OCI-LY1 (cell line): ENCODE measurements at regions not wholly inside any gene's neighbourhood (a gene's known extent, or its start where the extent isn't known, plus 50 kb on each side); places are given as distances from the start of the nearest gene placed in this dataset.

Experiments used
- CTCF ChIP-seq: fragments of 200-600 bp; sonication (generic), shearing (Covaris generic); IDR thresholded peaks from 2 replicates; pipeline ENCODE4 v1.5.1; 2017; ENCODE audit warnings: mild to moderate bottlenecking, antibody characterized with exemption, low read length, moderate library complexity, mixed read lengths
- EZH2 ChIP-seq: fragments of 200-600 bp; sonication (generic), shearing (Covaris generic); IDR thresholded peaks from 2 replicates; pipeline ENCODE4 v1.8.0; 2017; ENCODE audit warnings: borderline replicate concordance, mixed run types, mild to moderate bottlenecking, antibody characterized with exemption, low read length, moderate library complexity, mixed read lengths

DNA sequence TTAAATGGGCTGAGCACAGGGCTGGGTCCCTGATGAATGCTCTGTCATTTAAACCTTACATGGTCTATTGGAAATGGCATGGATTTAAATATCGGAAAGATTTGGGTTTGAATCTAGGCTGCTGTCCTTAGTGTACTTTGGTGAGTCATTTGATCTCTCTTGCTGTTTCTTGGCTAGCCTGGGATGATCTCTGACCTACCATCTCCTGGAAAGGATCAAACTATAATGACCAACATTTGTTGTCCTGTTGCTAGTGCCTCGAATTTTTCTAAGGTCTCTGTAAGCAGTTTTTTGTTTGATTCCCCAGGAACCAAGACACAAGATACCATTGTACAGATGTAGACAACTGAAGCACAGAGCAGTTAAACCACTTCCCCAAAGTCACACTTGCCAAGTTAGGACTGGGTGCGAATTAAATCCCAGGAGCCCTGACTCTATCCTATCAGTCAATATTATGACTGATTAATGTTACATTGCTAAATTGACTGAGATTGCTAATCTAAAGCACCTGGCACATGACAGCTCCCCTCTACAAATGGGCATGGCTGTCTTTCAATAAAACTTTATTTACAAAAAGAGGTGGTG, 244.9 kb upstream of the MCTP2 start:
- no peak for TF ChIP-seq CTCF
- TF ChIP-seq EZH2, result no peak
